ENCODE measurements at regions not wholly inside any gene's neighbourhood (a gene's known extent, or its start where the extent isn't known, plus 50 kb on each side); places are given as distances from the start of the nearest gene placed in this dataset.

DNA sequence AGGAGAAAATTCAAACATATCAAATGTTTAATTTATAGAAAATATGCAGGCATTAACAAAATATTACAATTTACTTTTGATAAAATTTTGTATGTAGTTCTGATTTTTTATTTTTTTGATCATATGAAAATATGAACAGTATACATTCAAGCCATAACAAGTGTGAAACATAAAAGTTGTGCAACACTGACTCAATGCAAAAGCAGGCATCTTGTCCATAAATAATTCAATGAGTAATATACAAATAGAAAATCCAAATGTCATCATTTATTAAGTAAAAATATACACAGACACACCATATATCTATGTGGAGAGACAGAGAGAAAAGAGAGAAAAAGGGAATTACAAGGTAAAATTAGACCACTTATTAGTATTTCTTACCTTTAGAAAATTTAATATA is 1183.9 kb downstream of the SLITRK1 start:
- Histone ChIP-seq H3K9ac (ENCODE audit: control insufficient read depth, insufficient read depth, low read length) (no peak overlapping the region), H3K9me3 (replicated peaks; ENCODE audit: control insufficient read depth, insufficient read depth, low read length) (no peaks in the 10 kb centered on the region), H2AFZ (ENCODE audit: control insufficient read depth, low read depth, low read length) (no peak overlapping the region), H3K4me3 (no peak overlapping the region), H3K4me2 (ENCODE audit: control insufficient read depth, insufficient read depth) (no peak overlapping the region), H4K20me1 (ENCODE audit: control insufficient read depth, insufficient read depth) (no peaks in the 10 kb centered on the region), H3K4me1 (ENCODE audit: control insufficient read depth, insufficient read depth, low read length) (no peaks in the 10 kb centered on the region), H3K27ac (ENCODE audit: control insufficient read depth, insufficient read depth) (no peak overlapping the region), H3K36me3 (ENCODE audit: control insufficient read depth in 2 of 2, insufficient read depth in 2 of 2, low read length in 1 of 2) (no peaks in the 10 kb centered on the region), H3K79me2 (ENCODE audit: control insufficient read depth, insufficient read depth, low read length) (no peaks in the 10 kb centered on the region), H3K27me3 (replicated peaks in 1 of 2; ENCODE audit: control insufficient read depth in 2 of 2, insufficient read depth in 2 of 2, low read length in 1 of 2) (no peaks in the 10 kb centered on the region)
- BruUV-seq (replicated peaks), result no TSS peak
- in situ Hi-C loops (cut with MboI) (no loop called here), intact Hi-C loops (cut with micrococcal nuclease; ENCODE audit: unreplicated experiment) (no loop called here)
- TF ChIP-seq ZBTB33 (IDR thresholded peaks at IDR 0.05), result no peak
- no peak for TF ChIP-seq RBBP5 (conservative IDR thresholded peaks at IDR 0.05)
- no peak for TF ChIP-seq MTA2 (IDR thresholded peaks at IDR 0.05; ENCODE audit: low read depth)
- DNase-seq (ENCODE audit: low read depth, low spot score) (no peak), ATAC-seq (no peak), FAIRE-seq (no peak)
- POLR2A ChIA-PET, result no interaction called here
- SMC1A ChIA-PET (ENCODE audit: uncharacterized antibody, unreplicated experiment), result no interaction called here
- CTCF ChIA-PET, result interaction anchor here (1.0 to 1.2 kb wide), 2 partner anchors 9 to 34 kb away, joined by 3 read pairs; no protein-coding TSS in a partner anchor
- RAD21 ChIA-PET (ENCODE audit: unreplicated experiment), result no interaction called here

DNA sequence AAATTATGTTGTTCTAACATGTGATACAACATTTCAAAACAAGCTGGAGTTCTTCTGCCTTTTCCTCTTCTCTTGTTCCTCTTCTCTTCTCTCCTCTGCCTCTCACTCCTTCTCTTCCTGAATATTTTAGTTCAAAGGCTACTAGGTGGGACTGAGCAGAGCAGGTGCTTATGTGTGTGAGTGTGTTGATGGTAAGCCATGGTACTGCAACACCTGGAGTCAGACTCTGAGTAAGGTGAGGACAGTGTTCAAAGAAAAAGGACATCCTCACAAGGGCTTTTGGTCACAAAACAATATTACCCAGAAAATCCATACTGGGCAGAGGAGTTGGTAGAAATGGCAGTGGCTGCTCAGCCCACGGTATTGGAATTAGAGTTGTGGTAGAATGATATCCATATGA is 1188.7 kb downstream of the SLITRK1 start:
- FAIRE-seq, result no peak
- TF ChIP-seq HSF1 (IDR thresholded peaks at IDR 0.05; ENCODE audit: low read depth, low read length) (no peak), NR2C1 (IDR thresholded peaks at IDR 0.05) (no peak), RAD21 (IDR thresholded peaks at IDR 0.05; ENCODE audit: insufficient read depth, low read depth, low read length) (no peak), MLLT1 (IDR thresholded peaks at IDR 0.05) (no peak), EED (IDR thresholded peaks at IDR 0.05; ENCODE audit: low read depth) (no peak), ATF7 (IDR thresholded peaks at IDR 0.05; ENCODE audit: low read depth) (no peak), MXI1 (IDR thresholded peaks at IDR 0.05; ENCODE audit: low read depth, low read length) (no peak), TCF3 (IDR thresholded peaks at IDR 0.05; ENCODE audit: borderline replicate concordance, insufficient read depth, low read depth, low read length) (no peak), FOXM1 (IDR thresholded peaks at IDR 0.05; ENCODE audit: low read depth, low read length) (no peak), SREBF1 (IDR thresholded peaks at IDR 0.05; ENCODE audit: low read length) (no peak), EGR1 (IDR thresholded peaks at IDR 0.05; ENCODE audit: borderline replicate concordance in 1 of 2, low read depth in 2 of 2, low read length in 2 of 2) (no peak), NR2C2 (IDR thresholded peaks at IDR 0.05; ENCODE audit: borderline replicate concordance, control insufficient read depth, insufficient read length, low read depth) (no peak), YBX1 (IDR thresholded peaks at IDR 0.05) (no peak)

More for the DNA sequence above, 1188.7 kb downstream of the SLITRK1 start:
- CTCF ChIA-PET, result no interaction called here
- H4K20me1 ChIP-seq (ENCODE audit: control insufficient read depth, insufficient read depth), result no peaks in the 10 kb centered on the region
- in situ Hi-C loops (cut with MboI) (no loop called here), intact Hi-C loops (cut with micrococcal nuclease; ENCODE audit: unreplicated experiment) (no loop called here)
- no peaks in the 10 kb centered on the region for H3K9me3 ChIP-seq (replicated peaks; ENCODE audit: control insufficient read depth, insufficient read depth, low read length)
- RAD21 ChIA-PET (ENCODE audit: unreplicated experiment), result no interaction called here
- 0% methylated on average over 1 of the region's 1 CpG for WGBS (ENCODE audit: insufficient coverage, insufficient replicate concordance, low lambda C conversion rate, missing lambda C conversion rate)
- DNase-seq (ENCODE audit: low read depth, low spot score), result no peak
- no peak overlapping the region for H2AFZ ChIP-seq (ENCODE audit: control insufficient read depth, low read depth, low read length)
- no TSS peak for BruUV-seq (replicated peaks)
- H3K27me3 ChIP-seq (replicated peaks in 1 of 2; ENCODE audit: control insufficient read depth in 2 of 2, insufficient read depth in 2 of 2, low read length in 1 of 2), result no peaks in the 10 kb centered on the region
- SMC1A ChIA-PET (ENCODE audit: uncharacterized antibody, unreplicated experiment), result no interaction called here
- POLR2A ChIA-PET, result no interaction called here
- no peaks in the 10 kb centered on the region for H3K36me3 ChIP-seq (ENCODE audit: control insufficient read depth in 2 of 2, insufficient read depth in 2 of 2, low read length in 1 of 2)
- no peak overlapping the region for H3K4me3 ChIP-seq
- H3K27ac ChIP-seq (ENCODE audit: control insufficient read depth, insufficient read depth), result no peak overlapping the region
- no peak overlapping the region for H3K9ac ChIP-seq (ENCODE audit: control insufficient read depth, insufficient read depth, low read length)
- peak; percentile 45; the same call in 1 of the 3 replicates for ATAC-seq
- H3K79me2 ChIP-seq (ENCODE audit: control insufficient read depth, insufficient read depth, low read length), result no peaks in the 10 kb centered on the region
- no peaks in the 10 kb centered on the region for H3K4me1 ChIP-seq (ENCODE audit: control insufficient read depth, insufficient read depth, low read length)
- H3K4me2 ChIP-seq (ENCODE audit: control insufficient read depth, insufficient read depth), result no peak overlapping the region

Data from GM12878 (cell line).